Neural cell (in vitro differentiated cells): ENCODE measurements at regions not wholly inside any gene's neighbourhood (a gene's known extent, or its start where the extent isn't known, plus 50 kb on each side); places are given as distances from the start of the nearest gene placed in this dataset.
"Not testable (repeated sequence)": the region's sequence is repeated elsewhere in the genome, so short reads cannot be mapped to it uniquely, and the experiment has no call there.

Experiments used
- H2AFZ ChIP-seq: fragments of 200-600, 300-800 bp; sonication (generic), shearing (Covaris generic); 2 replicates; pipeline ENCODE4 v1.6.0; 2014; ENCODE audit warnings: low read depth, mild to moderate bottlenecking, antibody characterized with exemption, low read length, moderate library complexity
- H3F3A ChIP-seq: fragments of 200-600 bp; shearing (Covaris generic); 2 replicates; pipeline ENCODE4 v1.6.1; 2016; ENCODE audit warnings: mild to moderate bottlenecking, moderate library complexity, mixed read lengths, antibody characterized with exemption, low read length; ENCODE audit not compliant: insufficient read depth, poor library complexity, severe bottlenecking
- H3K27ac ChIP-seq: fragments of 200-600, 300-800 bp; sonication (generic), shearing (Covaris generic); 2 replicates; pipeline ENCODE4 v1.5.1; 2014; ENCODE audit warnings: mild to moderate bottlenecking, low read length, moderate library complexity
- H3K27me3 ChIP-seq: fragments of 300-800, 200-600 bp; sonication (generic), shearing (Covaris generic); 2 replicates; pipeline ENCODE4 v1.6.0; 2014; ENCODE audit warnings: mild to moderate bottlenecking, low read depth, low read length, moderate library complexity; ENCODE audit not compliant: insufficient read depth
- H3K36me3 ChIP-seq: fragments of 300-800, 200-600 bp; sonication (generic), shearing (Covaris generic); 2 replicates; pipeline ENCODE4 v1.5.1; 2014; ENCODE audit warnings: mild to moderate bottlenecking, antibody characterized with exemption, low read length, moderate library complexity; ENCODE audit not compliant: insufficient read depth
- H3K4me2 ChIP-seq: fragments of 300-800, 200-600 bp; sonication (generic), shearing (Covaris generic); 2 replicates; pipeline ENCODE4 v1.6.0; 2014; ENCODE audit warnings: mild to moderate bottlenecking, low read length
- H3K4me3 ChIP-seq: fragments of 300-800, 200-600 bp; sonication (generic), shearing (Covaris generic); 2 replicates; pipeline ENCODE4 v1.5.1; 2014; ENCODE audit warnings: mild to moderate bottlenecking, low read length, moderate library complexity
- H3K79me2 ChIP-seq: fragments of 200-600 bp; shearing (Covaris generic); replicated peaks from 2 replicates; pipeline ENCODE4 v1.6.0; 2014; ENCODE audit warnings: mild to moderate bottlenecking, low read length, moderate library complexity; ENCODE audit not compliant: insufficient read depth
- H3K9ac ChIP-seq: fragments of 300-800, 200-600 bp; sonication (generic), shearing (Covaris generic); 2 replicates; pipeline ENCODE4 v1.6.1; 2016; ENCODE audit warnings: mild to moderate bottlenecking, low read length, mixed read lengths
- H3K9me2 ChIP-seq: fragments of 200-600 bp; shearing (Covaris generic); 2 replicates; pipeline ENCODE4 v1.6.1; 2016; ENCODE audit warnings: mild to moderate bottlenecking, low read length, mixed read lengths; ENCODE audit not compliant: insufficient read depth
- H3K9me3 ChIP-seq: fragments of 200-600, 300-800 bp; sonication (generic), shearing (Covaris generic); 2 replicates; pipeline ENCODE4 v1.6.1; 2016; ENCODE audit warnings: mild to moderate bottlenecking, mixed run types, low read length, moderate library complexity, mixed read lengths
- H4K20me1 ChIP-seq: fragments of 200-600 bp; shearing (Covaris generic); 2 replicates; pipeline ENCODE4 v1.6.1; 2016; ENCODE audit warnings: mild to moderate bottlenecking, mixed run types; ENCODE audit not compliant: insufficient read depth
- EP300 ChIP-seq: fragments of 450-650 bp; conservative IDR thresholded peaks from 2 replicates; pipeline ENCODE4 v1.6.1; 2014; ENCODE audit warnings: antibody characterized with exemption, mild to moderate bottlenecking, moderate library complexity; ENCODE audit not compliant: poor library complexity, severe bottlenecking
- EZH2 ChIP-seq: fragments of 200-600, 300-800 bp; shearing (Covaris generic), sonication (generic); IDR thresholded peaks from 2 replicates; pipeline ENCODE4 v1.6.1; 2014; ENCODE audit warnings: antibody characterized with exemption, low read length, borderline replicate concordance, mild to moderate bottlenecking; ENCODE audit not compliant: insufficient read depth, poor library complexity, severe bottlenecking
- MXI1 ChIP-seq: fragments of 450-650 bp; conservative IDR thresholded peaks from 2 replicates; pipeline ENCODE4 v1.6.1; 2014; ENCODE audit warnings: antibody characterized with exemption, mild to moderate bottlenecking; ENCODE audit not compliant: poor library complexity, severe bottlenecking
- POLR2AphosphoS5 ChIP-seq: IDR thresholded peaks from 2 replicates; pipeline ENCODE4 v1.6.1; 2012
- RAD21 ChIP-seq: fragments of 450-650 bp; conservative IDR thresholded peaks from 2 replicates; pipeline ENCODE4 v1.6.1; 2014; ENCODE audit warnings: antibody characterized with exemption, mild to moderate bottlenecking, moderate library complexity
- SMC3 ChIP-seq: fragments of 450-650 bp; conservative IDR thresholded peaks from 2 replicates; pipeline ENCODE4 v1.6.1; 2014; ENCODE audit warnings: antibody characterized with exemption, mild to moderate bottlenecking, moderate library complexity; ENCODE audit not compliant: poor library complexity
- TAF1 ChIP-seq: IDR thresholded peaks from 2 replicates; pipeline ENCODE4 v1.6.1; 2012; ENCODE audit warnings: low read depth
- TF ChIP-seq, protein P1 (sequence below): fragments of 450-650 bp; IDR thresholded peaks from 2 replicates; pipeline ENCODE4 v1.5.1; 2014; ENCODE audit warnings: antibody characterized with exemption, mild to moderate bottlenecking, moderate library complexity; ENCODE audit not compliant: poor library complexity, severe bottlenecking
- TF ChIP-seq, protein P2 (sequence below): IDR thresholded peaks from 2 replicates; pipeline ENCODE4 v1.6.1; 2012; ENCODE audit warnings: borderline replicate concordance

DNA sequence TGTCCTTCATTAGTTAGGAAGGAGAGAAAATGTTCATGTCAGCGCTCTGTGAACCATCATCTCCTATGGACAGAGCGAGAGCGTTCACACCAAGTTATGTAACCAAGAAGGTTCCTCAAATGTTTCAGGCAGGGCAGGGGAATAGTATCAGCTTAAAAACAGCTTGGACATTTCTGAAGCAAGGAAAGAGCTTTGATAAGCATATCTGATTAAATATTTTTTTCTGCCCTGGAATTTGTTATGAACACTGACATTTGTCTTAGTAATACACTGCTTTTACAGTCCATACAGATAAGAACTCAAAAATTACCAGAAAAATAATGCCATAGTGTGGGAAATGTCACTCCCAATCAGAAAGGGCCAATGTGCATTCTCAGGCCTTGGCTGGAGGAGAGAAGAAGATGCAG, 66.3 kb upstream of the LIFR start:
- TF ChIP-seq, protein P1, sequence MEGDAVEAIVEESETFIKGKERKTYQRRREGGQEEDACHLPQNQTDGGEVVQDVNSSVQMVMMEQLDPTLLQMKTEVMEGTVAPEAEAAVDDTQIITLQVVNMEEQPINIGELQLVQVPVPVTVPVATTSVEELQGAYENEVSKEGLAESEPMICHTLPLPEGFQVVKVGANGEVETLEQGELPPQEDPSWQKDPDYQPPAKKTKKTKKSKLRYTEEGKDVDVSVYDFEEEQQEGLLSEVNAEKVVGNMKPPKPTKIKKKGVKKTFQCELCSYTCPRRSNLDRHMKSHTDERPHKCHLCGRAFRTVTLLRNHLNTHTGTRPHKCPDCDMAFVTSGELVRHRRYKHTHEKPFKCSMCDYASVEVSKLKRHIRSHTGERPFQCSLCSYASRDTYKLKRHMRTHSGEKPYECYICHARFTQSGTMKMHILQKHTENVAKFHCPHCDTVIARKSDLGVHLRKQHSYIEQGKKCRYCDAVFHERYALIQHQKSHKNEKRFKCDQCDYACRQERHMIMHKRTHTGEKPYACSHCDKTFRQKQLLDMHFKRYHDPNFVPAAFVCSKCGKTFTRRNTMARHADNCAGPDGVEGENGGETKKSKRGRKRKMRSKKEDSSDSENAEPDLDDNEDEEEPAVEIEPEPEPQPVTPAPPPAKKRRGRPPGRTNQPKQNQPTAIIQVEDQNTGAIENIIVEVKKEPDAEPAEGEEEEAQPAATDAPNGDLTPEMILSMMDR: no peak
- no peak for TF ChIP-seq EZH2
- no peak for TF ChIP-seq MXI1
- no peak for TF ChIP-seq SMC3
- TF ChIP-seq EP300: no peak
- TF ChIP-seq TAF1: no peak
- TF ChIP-seq POLR2AphosphoS5: no peak
- TF ChIP-seq RAD21: no peak
- TF ChIP-seq, protein P2, sequence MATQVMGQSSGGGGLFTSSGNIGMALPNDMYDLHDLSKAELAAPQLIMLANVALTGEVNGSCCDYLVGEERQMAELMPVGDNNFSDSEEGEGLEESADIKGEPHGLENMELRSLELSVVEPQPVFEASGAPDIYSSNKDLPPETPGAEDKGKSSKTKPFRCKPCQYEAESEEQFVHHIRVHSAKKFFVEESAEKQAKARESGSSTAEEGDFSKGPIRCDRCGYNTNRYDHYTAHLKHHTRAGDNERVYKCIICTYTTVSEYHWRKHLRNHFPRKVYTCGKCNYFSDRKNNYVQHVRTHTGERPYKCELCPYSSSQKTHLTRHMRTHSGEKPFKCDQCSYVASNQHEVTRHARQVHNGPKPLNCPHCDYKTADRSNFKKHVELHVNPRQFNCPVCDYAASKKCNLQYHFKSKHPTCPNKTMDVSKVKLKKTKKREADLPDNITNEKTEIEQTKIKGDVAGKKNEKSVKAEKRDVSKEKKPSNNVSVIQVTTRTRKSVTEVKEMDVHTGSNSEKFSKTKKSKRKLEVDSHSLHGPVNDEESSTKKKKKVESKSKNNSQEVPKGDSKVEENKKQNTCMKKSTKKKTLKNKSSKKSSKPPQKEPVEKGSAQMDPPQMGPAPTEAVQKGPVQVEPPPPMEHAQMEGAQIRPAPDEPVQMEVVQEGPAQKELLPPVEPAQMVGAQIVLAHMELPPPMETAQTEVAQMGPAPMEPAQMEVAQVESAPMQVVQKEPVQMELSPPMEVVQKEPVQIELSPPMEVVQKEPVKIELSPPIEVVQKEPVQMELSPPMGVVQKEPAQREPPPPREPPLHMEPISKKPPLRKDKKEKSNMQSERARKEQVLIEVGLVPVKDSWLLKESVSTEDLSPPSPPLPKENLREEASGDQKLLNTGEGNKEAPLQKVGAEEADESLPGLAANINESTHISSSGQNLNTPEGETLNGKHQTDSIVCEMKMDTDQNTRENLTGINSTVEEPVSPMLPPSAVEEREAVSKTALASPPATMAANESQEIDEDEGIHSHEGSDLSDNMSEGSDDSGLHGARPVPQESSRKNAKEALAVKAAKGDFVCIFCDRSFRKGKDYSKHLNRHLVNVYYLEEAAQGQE: no peak
- H3K4me3 ChIP-seq: no peak overlapping the region
- no peak overlapping the region for H2AFZ ChIP-seq
- no peaks in the 10 kb centered on the region for H3K9me2 ChIP-seq
- H3K9me3 ChIP-seq: no peaks in the 10 kb centered on the region
- H3K27ac ChIP-seq: no peak overlapping the region
- no peaks in the 10 kb centered on the region for H3K27me3 ChIP-seq
- H3K4me2 ChIP-seq: no peak overlapping the region
- H3K9ac ChIP-seq: no peak overlapping the region
- no peaks in the 10 kb centered on the region for H3K79me2 ChIP-seq
- no peaks in the 10 kb centered on the region for H3F3A ChIP-seq
- H4K20me1 ChIP-seq: no peaks in the 10 kb centered on the region
- H3K36me3 ChIP-seq: no peaks in the 10 kb centered on the region

GRCh38 chr5:38624541-38624940, 68.1 kb upstream of the LIFR start:
- not testable (repeated sequence) for H3K9me2 ChIP-seq, H3K9ac ChIP-seq, H3F3A ChIP-seq, H3K4me2 ChIP-seq, H3K79me2 ChIP-seq, H3K27me3 ChIP-seq, H2AFZ ChIP-seq, H4K20me1 ChIP-seq, H3K27ac ChIP-seq, H3K4me3 ChIP-seq, H3K9me3 ChIP-seq, H3K36me3 ChIP-seq

DNA sequence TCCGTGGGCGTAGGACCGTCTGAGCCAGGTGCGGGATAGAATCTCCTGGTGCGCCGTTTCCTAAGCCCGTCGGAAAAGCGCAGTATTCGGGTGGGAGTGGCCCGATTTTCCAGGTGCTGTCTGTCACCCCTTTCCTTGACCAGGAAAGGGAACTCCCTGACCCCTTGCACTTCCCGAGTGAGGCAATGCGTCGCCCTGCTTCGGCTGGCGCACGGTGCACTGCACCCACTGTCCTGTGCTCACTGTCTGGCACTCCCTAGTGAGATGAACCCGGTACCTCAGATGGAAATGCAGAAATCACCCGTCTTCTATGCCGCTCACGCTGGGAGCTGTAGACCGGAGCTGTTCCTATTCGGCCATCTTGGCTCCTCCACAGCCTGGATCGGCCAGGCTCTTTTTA, 74.9 kb upstream of the LIFR start:
- not testable (repeated sequence) for H3K4me2 ChIP-seq, H3K27me3 ChIP-seq, H3F3A ChIP-seq, H3K36me3 ChIP-seq, H3K9me2 ChIP-seq, H3K9me3 ChIP-seq, H3K79me2 ChIP-seq, H3K27ac ChIP-seq, H2AFZ ChIP-seq, H4K20me1 ChIP-seq, H3K9ac ChIP-seq, H3K4me3 ChIP-seq
